Peyer's patch (tissue), 4 donors: ENCODE measurements at regions not wholly inside any gene's neighbourhood (a gene's known extent, or its start where the extent isn't known, plus 50 kb on each side); places are given as distances from the start of the nearest gene placed in this dataset.
"Not testable (repeated sequence)": the region's sequence is repeated elsewhere in the genome, so short reads cannot be mapped to it uniquely, and the experiment has no call there.

Experiments used
- DNase-seq, 3 donors: peaks; one replicate each; pipeline ENCODE4 v3.0.0-alpha.2; 2017 to 2019
- H3K27ac ChIP-seq, 4 donors: fragments of 200-600 bp; sonication (generic); one replicate each; pipeline ENCODE4 v1.5.1; 2016 to 2019
- H3K27me3 ChIP-seq, 2 donors: fragments of 200-600 bp; sonication (generic); one replicate each; pipeline ENCODE4 v1.5.1; 2019
- H3K36me3 ChIP-seq, 3 donors: fragments of 200-600 bp; sonication (generic); one replicate each; pipeline ENCODE4 v1.5.1; 2016 to 2019
- H3K4me1 ChIP-seq, 4 donors: fragments of 200-600 bp; sonication (generic); one replicate each; pipeline ENCODE4 v1.5.1; 2016 to 2019
- H3K4me3 ChIP-seq, 4 donors: fragments of 200-600 bp; sonication (generic); 1 replicate in 3 of 4; 2 replicates in 1 of 4; pipeline ENCODE4 v1.5.1; 2016 to 2019; ENCODE audit warnings: mild to moderate bottlenecking in 1 of 4
- H3K9me3 ChIP-seq, 4 donors: fragments of 200-600 bp; sonication (generic); one replicate each; pipeline ENCODE4 v1.5.1; 2016 to 2019; ENCODE audit warnings: mild to moderate bottlenecking in 1 of 4
- CTCF ChIP-seq, 6 experiments: fragments of 450-650 bp in 4 of 6; fragments of 200-600 bp in 2 of 6; sonication (generic) in 1 of 6; IDR thresholded peaks; one replicate each; pipeline ENCODE4 v1.5.1; 2017 to 2019; ENCODE audit warnings: antibody characterized with exemption in 6 of 6, mild to moderate bottlenecking in 3 of 6, moderate library complexity in 1 of 6
- POLR2A ChIP-seq, 2 donors: fragments of 450-650 bp; IDR thresholded peaks; one replicate each; pipeline ENCODE4 v1.5.1; 2017; ENCODE audit warnings: antibody characterized with exemption in 2 of 2, mild to moderate bottlenecking in 2 of 2, moderate library complexity in 2 of 2

GRCh38 chr10:28366994-28367393 is 64.1 kb upstream of the MPP7 start:
- H3K27ac ChIP-seq: peak overlapping the region in 2 of 4 donors; percentile 49 to 69
- peaks cover 0 to 36% (median 5%) of the 10 kb centered on the region in 4 donors for H3K4me1 ChIP-seq
- H3K27me3 ChIP-seq: no peaks in the 10 kb centered on the region
- H3K4me3 ChIP-seq: no peak overlapping the region
- no peaks in the 10 kb centered on the region for H3K36me3 ChIP-seq
- no peaks in the 10 kb centered on the region for H3K9me3 ChIP-seq
- no peak for DNase-seq
- TF ChIP-seq POLR2A (IDR thresholded peaks at IDR 0.05) (no peak), CTCF (IDR thresholded peaks at IDR 0.05) (no peak)

GRCh38 chr10:28367413-28367812 is 64.5 kb upstream of the MPP7 start:
- no peak for DNase-seq
- TF ChIP-seq CTCF (IDR thresholded peaks at IDR 0.05): no peak
- no peak for TF ChIP-seq POLR2A (IDR thresholded peaks at IDR 0.05)
- H3K4me3 ChIP-seq: no peak overlapping the region
- peaks cover 0 to 36% (median 5%) of the 10 kb centered on the region in 4 donors for H3K4me1 ChIP-seq
- no peaks in the 10 kb centered on the region for H3K27me3 ChIP-seq
- H3K27ac ChIP-seq: peak overlapping the region; percentile 35 to 69 (median 52)
- no peaks in the 10 kb centered on the region for H3K9me3 ChIP-seq
- no peaks in the 10 kb centered on the region for H3K36me3 ChIP-seq

- peak in 2 of 3 donors; percentile 66 to 83 for DNase-seq
- no peaks in the 10 kb centered on the region for H3K36me3 ChIP-seq
- TF ChIP-seq CTCF (IDR thresholded peaks at IDR 0.05): no peak
- TF ChIP-seq POLR2A (IDR thresholded peaks at IDR 0.05): no peak
- peak overlapping the region; percentile 35 to 69 (median 52) for H3K27ac ChIP-seq
- no peaks in the 10 kb centered on the region for H3K27me3 ChIP-seq
- H3K4me1 ChIP-seq: peaks cover 0 to 36% (median 5%) of the 10 kb centered on the region in 4 donors
- H3K9me3 ChIP-seq: no peaks in the 10 kb centered on the region
- no peak overlapping the region for H3K4me3 ChIP-seq
Observed at GRCh38 chr10:28367929-28368484, 65.1 kb upstream of the MPP7 start.

- H3K4me1 ChIP-seq: peaks cover 0 to 33% (median 5%) of the 10 kb centered on the region in 4 donors
- DNase-seq: no peak
Observed at GRCh38 chr10:28370107-28370835, 67.4 kb upstream of the MPP7 start.

GRCh38 chr10:28371638-28372037 is 68.8 kb upstream of the MPP7 start:
- H3K27me3 ChIP-seq, H3K4me3 ChIP-seq, H3K9me3 ChIP-seq, H3K36me3 ChIP-seq, DNase-seq, H3K27ac ChIP-seq: not testable (repeated sequence)
- peaks cover 0 to 20% (median 5%) of the 10 kb centered on the region in 4 donors for H3K4me1 ChIP-seq

More at GRCh38 chr10:28370107-28370835, 67.4 kb upstream of the MPP7 start:
- no peaks in the 10 kb centered on the region for H3K9me3 ChIP-seq
- no peaks in the 10 kb centered on the region for H3K27me3 ChIP-seq
- H3K4me3 ChIP-seq: no peak overlapping the region
- TF ChIP-seq POLR2A (IDR thresholded peaks at IDR 0.05): no peak
- TF ChIP-seq CTCF (IDR thresholded peaks at IDR 0.05): no peak
- no peaks in the 10 kb centered on the region for H3K36me3 ChIP-seq
- H3K27ac ChIP-seq: no peak overlapping the region

- Histone ChIP-seq H3K27me3 (no peaks in the 10 kb centered on the region), H3K9me3 (no peaks in the 10 kb centered on the region), H3K4me3 (no peak overlapping the region), H3K36me3 (no peaks in the 10 kb centered on the region), H3K4me1 (no peaks in the 10 kb centered on the region), H3K27ac (no peak overlapping the region)
- DNase-seq: no peak
- no peak for TF ChIP-seq CTCF (IDR thresholded peaks at IDR 0.05)
- TF ChIP-seq POLR2A (IDR thresholded peaks at IDR 0.05): no peak
Observed at GRCh38 chr10:28374036-28374435, 71.2 kb upstream of the MPP7 start.
